Endothelial cell of umbilical vein (primary cell): ENCODE measurements at regions not wholly inside any gene's neighbourhood (a gene's known extent, or its start where the extent isn't known, plus 50 kb on each side); places are given as distances from the start of the nearest gene placed in this dataset.

Source experiments
- CTCF ChIP-seq, 2 donors: IDR thresholded peaks; 1 replicate in 1 of 2; 2 replicates in 1 of 2; pipeline ENCODE4 v1.5.1; 2011; ENCODE audit warnings: low read length in 2 of 2, mild to moderate bottlenecking in 2 of 2, moderate library complexity in 2 of 2, control low read depth in 1 of 2, inconsistent platforms in 1 of 2, low read depth in 1 of 2; ENCODE audit not compliant: insufficient read depth in 1 of 2; ENCODE audit errors: extremely low read depth in 1 of 2
- MAX ChIP-seq: IDR thresholded peaks from 2 replicates; pipeline ENCODE4 v1.6.1; 2011; ENCODE audit not compliant: insufficient read depth, insufficient read length
- MYC ChIP-seq: IDR thresholded peaks from one replicate; pipeline ENCODE4 v1.6.1; 2011; ENCODE audit warnings: mild to moderate bottlenecking, low read depth, low read length
- POLR2A ChIP-seq: IDR thresholded peaks from 2 replicates; pipeline ENCODE4 v1.6.1; 2012; ENCODE audit warnings: low read depth, mild to moderate bottlenecking, control low read depth, low read length
- POLR2AphosphoS5 ChIP-seq: IDR thresholded peaks from 2 replicates; pipeline ENCODE4 v1.6.1; 2012; ENCODE audit warnings: low read depth, mild to moderate bottlenecking, control low read depth, low read length, moderate library complexity; ENCODE audit not compliant: insufficient read depth

GRCh38 chr7:153103202-153103601 lies 343.6 kb downstream of the ACTR3B start:
- TF ChIP-seq CTCF (IDR thresholded peaks at IDR 0.05; ENCODE audit: extremely low read depth in 1 of 2, insufficient read depth in 1 of 2, low read depth in 1 of 2, low read length in 2 of 2), result no peak
- no peak for TF ChIP-seq MAX
- no peak for TF ChIP-seq POLR2AphosphoS5
- no peak for TF ChIP-seq POLR2A
- TF ChIP-seq MYC, result no peak
